CD4-positive, alpha-beta T cell treated with Interferon gamma for 1 hour (primary cell): ENCODE measurements at regions not wholly inside any gene's neighbourhood (a gene's known extent, or its start where the extent isn't known, plus 50 kb on each side); places are given as distances from the start of the nearest gene placed in this dataset.
"Not testable (repeated sequence)": the region's sequence is repeated elsewhere in the genome, so short reads cannot be mapped to it uniquely, and the experiment has no call there.

Experiments used
- DNase-seq: peaks from one replicate; pipeline ENCODE4 v3.0.0-alpha.2; 2020

- DNase-seq: no peak
Measured at GRCh38 chr16:26598998-26599784, 467.5 kb upstream of the C16orf82 start.

- no peak for DNase-seq
Measured at GRCh38 chr16:26599785-26600104, 467.0 kb upstream of the C16orf82 start.

- no peak for DNase-seq
Measured at GRCh38 chr16:26601335-26601734, 465.4 kb upstream of the C16orf82 start.

- no peak for DNase-seq
Measured at GRCh38 chr16:26605626-26606271, 461.0 kb upstream of the C16orf82 start.

- DNase-seq: no peak
Measured at GRCh38 chr16:26606381-26607150, 460.2 kb upstream of the C16orf82 start.

- no peak for DNase-seq
Measured at GRCh38 chr16:26614237-26614841, 452.4 kb upstream of the C16orf82 start.

GRCh38 chr16:26623442-26623841 is 443.3 kb upstream of the C16orf82 start:
- DNase-seq: no peak

- no peak for DNase-seq
Measured at GRCh38 chr16:26627958-26628357, 438.8 kb upstream of the C16orf82 start.

- not testable (repeated sequence) for DNase-seq
Measured at GRCh38 chr16:26631365-26631764, 435.4 kb upstream of the C16orf82 start.

GRCh38 chr16:26642047-26642664 is 424.6 kb upstream of the C16orf82 start:
- no peak for DNase-seq

- DNase-seq: no peak
Measured at GRCh38 chr16:26643519-26643918, 423.2 kb upstream of the C16orf82 start.

- DNase-seq: no peak
Measured at GRCh38 chr16:26644912-26645543, 421.7 kb upstream of the C16orf82 start.

- no peak for DNase-seq
Measured at GRCh38 chr16:26645614-26646013, 421.1 kb upstream of the C16orf82 start.

- no peak for DNase-seq
Measured at GRCh38 chr16:26647870-26648269, 418.9 kb upstream of the C16orf82 start.

GRCh38 chr16:26648851-26649250 is 417.9 kb upstream of the C16orf82 start:
- DNase-seq: no peak

- DNase-seq: no peak
Measured at GRCh38 chr16:26649381-26650045, 417.2 kb upstream of the C16orf82 start.

GRCh38 chr16:26651464-26651863 is 415.3 kb upstream of the C16orf82 start:
- DNase-seq: no peak

- DNase-seq: no peak
Measured at GRCh38 chr16:26651884-26652283, 414.8 kb upstream of the C16orf82 start.

- DNase-seq: no peak
Measured at GRCh38 chr16:26658486-26658885, 408.2 kb upstream of the C16orf82 start.

GRCh38 chr16:26658915-26659314 is 407.8 kb upstream of the C16orf82 start:
- DNase-seq: no peak

- DNase-seq: no peak
Measured at GRCh38 chr16:26664086-26664485, 402.6 kb upstream of the C16orf82 start.
